ENCODE measurements at regions not wholly inside any gene's neighbourhood (a gene's known extent, or its start where the extent isn't known, plus 50 kb on each side); places are given as distances from the start of the nearest gene placed in this dataset.

- Histone ChIP-seq H3K36me3 (ENCODE audit: control insufficient read depth in 2 of 2, insufficient read depth in 2 of 2, low read length in 1 of 2) (no peaks in the 10 kb centered on the region), H3K4me1 (ENCODE audit: control insufficient read depth, insufficient read depth, low read length) (no peaks in the 10 kb centered on the region), H4K20me1 (ENCODE audit: control insufficient read depth, insufficient read depth) (no peaks in the 10 kb centered on the region), H3K4me3 (no peak overlapping the region), H3K27me3 (replicated peaks in 1 of 2; ENCODE audit: control insufficient read depth in 2 of 2, insufficient read depth in 2 of 2, low read length in 1 of 2) (no peaks in the 10 kb centered on the region), H3K9ac (ENCODE audit: control insufficient read depth, insufficient read depth, low read length) (no peak overlapping the region), H2AFZ (ENCODE audit: control insufficient read depth, low read depth, low read length) (no peak overlapping the region), H3K4me2 (ENCODE audit: control insufficient read depth, insufficient read depth) (no peak overlapping the region), H3K27ac (ENCODE audit: control insufficient read depth, insufficient read depth) (no peak overlapping the region), H3K79me2 (ENCODE audit: control insufficient read depth, insufficient read depth, low read length) (no peaks in the 10 kb centered on the region), H3K9me3 (replicated peaks; ENCODE audit: control insufficient read depth, insufficient read depth, low read length) (no peaks in the 10 kb centered on the region)
- ChIA-PET RAD21 (ENCODE audit: unreplicated experiment) (no interaction called here), CTCF (no interaction called here), POLR2A (no interaction called here), SMC1A (ENCODE audit: uncharacterized antibody, unreplicated experiment) (no interaction called here)
- ATAC-seq: no peak
- no peak for FAIRE-seq
- 0% methylated on average over 2 of the region's 2 CpGs for WGBS (ENCODE audit: insufficient coverage, insufficient replicate concordance, low lambda C conversion rate, missing lambda C conversion rate)
- TF ChIP-seq TAF1 (IDR thresholded peaks at IDR 0.05; ENCODE audit: borderline replicate concordance, low read depth, low read length) (no peak), NBN (IDR thresholded peaks at IDR 0.05) (no peak), HDGF (IDR thresholded peaks at IDR 0.05) (no peak), KDM1A (IDR thresholded peaks at IDR 0.05; ENCODE audit: borderline replicate concordance) (no peak), MYB (IDR thresholded peaks at IDR 0.05; ENCODE audit: borderline replicate concordance, low read depth, low read length) (no peak), SREBF1 (IDR thresholded peaks at IDR 0.05; ENCODE audit: low read length) (no peak), EP300 (IDR thresholded peaks at IDR 0.05; ENCODE audit: borderline replicate concordance in 1 of 2, control insufficient read depth in 1 of 2, low read depth in 2 of 2, low read length in 2 of 2) (no peak), ZZZ3 (IDR thresholded peaks at IDR 0.05; ENCODE audit: control insufficient read depth, insufficient read length, low read depth) (no peak), ZNF622 (IDR thresholded peaks at IDR 0.05) (no peak), PRDM15 (CRISPR knock-in tag; IDR thresholded peaks at IDR 0.05) (no peak), CEBPB (IDR thresholded peaks at IDR 0.05; ENCODE audit: borderline replicate concordance in 1 of 2, low read depth in 2 of 2, low read length in 2 of 2) (no peak), CTCF (IDR thresholded peaks at IDR 0.05 in 2 of 3, conservative IDR thresholded peaks at IDR 0.05 in 1 of 3; ENCODE audit: control insufficient read depth in 2 of 3, extremely low read depth in 1 of 3, insufficient read depth in 1 of 3, low read depth in 3 of 3, low read length in 3 of 3) (no peak)
- TF ChIP-seq, protein P1, sequence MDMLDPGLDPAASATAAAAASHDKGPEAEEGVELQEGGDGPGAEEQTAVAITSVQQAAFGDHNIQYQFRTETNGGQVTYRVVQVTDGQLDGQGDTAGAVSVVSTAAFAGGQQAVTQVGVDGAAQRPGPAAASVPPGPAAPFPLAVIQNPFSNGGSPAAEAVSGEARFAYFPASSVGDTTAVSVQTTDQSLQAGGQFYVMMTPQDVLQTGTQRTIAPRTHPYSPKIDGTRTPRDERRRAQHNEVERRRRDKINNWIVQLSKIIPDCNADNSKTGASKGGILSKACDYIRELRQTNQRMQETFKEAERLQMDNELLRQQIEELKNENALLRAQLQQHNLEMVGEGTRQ (IDR thresholded peaks at IDR 0.05; ENCODE audit: borderline replicate concordance, low read depth, low read length): no peak
- no TSS peak for BruUV-seq (replicated peaks)
- DNase-seq (ENCODE audit: low read depth, low spot score): no peak
- intact Hi-C loops (cut with micrococcal nuclease; ENCODE audit: unreplicated experiment): no loop called here
- in situ Hi-C loops (cut with MboI): no loop called here
These were observed 205.3 kb upstream of the TCF21 start for GRCh38 chr6:133683606-133684005.
